ENCODE measurements at regions not wholly inside any gene's neighbourhood (a gene's known extent, or its start where the extent isn't known, plus 50 kb on each side); places are given as distances from the start of the nearest gene placed in this dataset.
A peak's percentile ranks its signal among the peaks of the same experiment; 100 is the strongest.

GRCh38 chr3:31265646-31266428 lies 266.9 kb upstream of the STT3B start:
- no peak overlapping the region for H3K27ac ChIP-seq
- no peak for ATAC-seq
- intact Hi-C loops (cut with DNase I), result no loop called here
- H3K9me3 ChIP-seq, result no peaks in the 10 kb centered on the region
- no peaks in the 10 kb centered on the region for H3K27me3 ChIP-seq
- no peak for TF ChIP-seq POLR2A (IDR thresholded peaks at IDR 0.05)
- TF ChIP-seq, protein P1, sequence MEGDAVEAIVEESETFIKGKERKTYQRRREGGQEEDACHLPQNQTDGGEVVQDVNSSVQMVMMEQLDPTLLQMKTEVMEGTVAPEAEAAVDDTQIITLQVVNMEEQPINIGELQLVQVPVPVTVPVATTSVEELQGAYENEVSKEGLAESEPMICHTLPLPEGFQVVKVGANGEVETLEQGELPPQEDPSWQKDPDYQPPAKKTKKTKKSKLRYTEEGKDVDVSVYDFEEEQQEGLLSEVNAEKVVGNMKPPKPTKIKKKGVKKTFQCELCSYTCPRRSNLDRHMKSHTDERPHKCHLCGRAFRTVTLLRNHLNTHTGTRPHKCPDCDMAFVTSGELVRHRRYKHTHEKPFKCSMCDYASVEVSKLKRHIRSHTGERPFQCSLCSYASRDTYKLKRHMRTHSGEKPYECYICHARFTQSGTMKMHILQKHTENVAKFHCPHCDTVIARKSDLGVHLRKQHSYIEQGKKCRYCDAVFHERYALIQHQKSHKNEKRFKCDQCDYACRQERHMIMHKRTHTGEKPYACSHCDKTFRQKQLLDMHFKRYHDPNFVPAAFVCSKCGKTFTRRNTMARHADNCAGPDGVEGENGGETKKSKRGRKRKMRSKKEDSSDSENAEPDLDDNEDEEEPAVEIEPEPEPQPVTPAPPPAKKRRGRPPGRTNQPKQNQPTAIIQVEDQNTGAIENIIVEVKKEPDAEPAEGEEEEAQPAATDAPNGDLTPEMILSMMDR (IDR thresholded peaks at IDR 0.05), result no peak
- no peak for DNase-seq
- no peak overlapping the region for H3K4me3 ChIP-seq
- no peaks in the 10 kb centered on the region for H3K4me1 ChIP-seq
- WGBS, 2 donors, result 71 to 76% methylated on average over 5 of the region's 5 CpGs
- H3K36me3 ChIP-seq (replicated peaks in 1 of 2; ENCODE audit: insufficient read depth in 1 of 2, low read depth in 2 of 2), result no peaks in the 10 kb centered on the region

- no peak overlapping the region for H3K27ac ChIP-seq
- WGBS, 2 donors, result 71 to 80% methylated on average over 7 of the region's 7 CpGs
- H3K27me3 ChIP-seq, result no peaks in the 10 kb centered on the region
- no peak for TF ChIP-seq POLR2A (IDR thresholded peaks at IDR 0.05)
- TF ChIP-seq, protein P1 (IDR thresholded peaks at IDR 0.05), result no peak
- intact Hi-C loops (cut with DNase I), result no loop called here
- H3K36me3 ChIP-seq (replicated peaks in 1 of 2; ENCODE audit: insufficient read depth in 1 of 2, low read depth in 2 of 2), result no peaks in the 10 kb centered on the region
- ATAC-seq, result no peak
- no peaks in the 10 kb centered on the region for H3K4me1 ChIP-seq
- no peak overlapping the region for H3K4me3 ChIP-seq
- no peak for DNase-seq
- no peaks in the 10 kb centered on the region for H3K9me3 ChIP-seq
Measured at GRCh38 chr3:31268868-31269267, 263.9 kb upstream of the STT3B start.

DNA sequence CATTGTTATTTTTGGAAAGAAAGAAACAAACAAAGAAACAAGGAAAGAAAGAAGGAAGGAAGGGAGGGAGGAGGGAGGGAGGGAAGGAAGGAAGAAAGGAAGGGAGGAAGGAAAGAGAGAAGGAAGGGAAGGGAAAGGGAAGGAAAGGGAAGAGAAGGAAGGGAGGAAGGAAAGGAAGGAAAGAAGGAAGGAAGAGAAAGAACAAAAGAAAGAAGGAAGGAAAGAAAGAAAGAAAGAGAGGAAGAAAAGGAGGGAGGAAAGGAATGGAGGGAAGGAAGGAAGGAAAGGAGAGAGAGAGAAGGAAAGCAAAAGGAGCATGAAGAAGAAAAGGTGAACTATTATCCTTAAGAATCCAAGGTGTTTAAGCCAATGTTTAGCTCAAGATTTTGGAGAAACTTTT lies 262.7 kb upstream of the STT3B start:
- H3K9me3 ChIP-seq, result no peaks in the 10 kb centered on the region
- no peak overlapping the region for H3K4me3 ChIP-seq
- H3K27me3 ChIP-seq, result no peaks in the 10 kb centered on the region
- TF ChIP-seq, protein P1 (IDR thresholded peaks at IDR 0.05), result no peak
- no peak for TF ChIP-seq POLR2A (IDR thresholded peaks at IDR 0.05)
- DNase-seq, result no peak
- H3K27ac ChIP-seq, result no peak overlapping the region
- H3K36me3 ChIP-seq (replicated peaks in 1 of 2; ENCODE audit: insufficient read depth in 1 of 2, low read depth in 2 of 2), result no peaks in the 10 kb centered on the region
- ATAC-seq, result no peak
- H3K4me1 ChIP-seq, result peaks cover 7% of the 10 kb centered on the region
- intact Hi-C loops (cut with DNase I), result no loop called here

- no peaks in the 10 kb centered on the region for H3K36me3 ChIP-seq (replicated peaks in 1 of 2; ENCODE audit: insufficient read depth in 1 of 2, low read depth in 2 of 2)
- no peak for ATAC-seq
- TF ChIP-seq, protein P1 (IDR thresholded peaks at IDR 0.05), result no peak
- TF ChIP-seq POLR2A (IDR thresholded peaks at IDR 0.05), result no peak
- H3K4me3 ChIP-seq, result no peak overlapping the region
- intact Hi-C loops (cut with DNase I), result no loop called here
- no peak for DNase-seq
- H3K9me3 ChIP-seq, result no peaks in the 10 kb centered on the region
- WGBS, 2 donors, result 71 to 77% methylated on average over 3 of the region's 3 CpGs
- peak overlapping the region in 3 of 4 donors; percentile 54 to 65 (median 54) for H3K27ac ChIP-seq
- peaks cover 13% of the 10 kb centered on the region for H3K4me1 ChIP-seq
- H3K27me3 ChIP-seq, result no peaks in the 10 kb centered on the region
Measured at GRCh38 chr3:31274326-31275024, 258.2 kb upstream of the STT3B start.

All from body of pancreas (tissue), 4 donors.